SK-N-SH (cell line): ENCODE measurements at regions not wholly inside any gene's neighbourhood (a gene's known extent, or its start where the extent isn't known, plus 50 kb on each side); places are given as distances from the start of the nearest gene placed in this dataset.

Experiments used
- CTCF ChIA-PET: fragments of 300-600, 350-600 bp; formaldehyde crosslinking; extraction: SDS; loops from one replicate; lab custom pipeline; 2021; lab: Yijun Ruan, JAX
- POLR2A ChIA-PET: fragments of 350-600 bp; sonication (Branson Sonifier 250); formaldehyde crosslinking; extraction: SDS; loops from one replicate; lab custom pipeline; 2020; ENCODE audit warnings: antibody characterized with exemption, inconsistent platforms; lab: Yijun Ruan, JAX
- DNase-seq: peaks from one replicate; pipeline ENCODE4 v3.0.0; 2012
- H2AFZ ChIP-seq: fragments of 200-600 bp; sonication (generic); 2 replicates; pipeline ENCODE4 v1.8.1; 2016; ENCODE audit warnings: antibody characterized with exemption, mild to moderate bottlenecking, low read depth
- H3F3A ChIP-seq: fragments of 200-600 bp; sonication (generic); replicated peaks from 2 replicates; pipeline ENCODE3; 2016; ENCODE audit warnings: antibody characterized with exemption, mild to moderate bottlenecking; ENCODE audit not compliant: insufficient read depth
- H3K27ac ChIP-seq, 2 experiments: fragments of 200-500 bp in 1 of 2; fragments of 200-600 bp in 1 of 2; sonication (Bioruptor generic) in 1 of 2; sonication (generic), shearing (Covaris generic) in 1 of 2; 2 replicates each; pipeline versions ENCODE4 v1.5.1 to v1.6.1; 2014 to 2016; ENCODE audit warnings: low read depth in 2 of 2, inconsistent platforms in 1 of 2, low read length in 1 of 2, mild to moderate bottlenecking in 1 of 2, mixed read lengths in 1 of 2
- H3K27me3 ChIP-seq: fragments of 200-600 bp; sonication (generic), shearing (Covaris generic); 2 replicates; pipeline ENCODE4 v1.6.1; 2016; ENCODE audit warnings: mixed run types; ENCODE audit not compliant: insufficient read depth
- H3K36me3 ChIP-seq, 2 experiments: fragments of 200-500 bp in 1 of 2; fragments of 200-600 bp in 1 of 2; sonication (Bioruptor generic) in 1 of 2; sonication (generic) in 1 of 2; replicated peaks in 1 of 2; 2 replicates each; pipeline versions ENCODE3 to v1.5.1; 2014 to 2016; ENCODE audit warnings: low read length in 1 of 2, mild to moderate bottlenecking in 1 of 2; ENCODE audit not compliant: insufficient read depth in 2 of 2, control insufficient read depth in 1 of 2
- H3K4me1 ChIP-seq, 2 experiments: fragments of 200-500 bp in 1 of 2; fragments of 200-600 bp in 1 of 2; sonication (Bioruptor generic) in 1 of 2; sonication (generic), shearing (Covaris generic) in 1 of 2; 2 replicates each; pipeline versions ENCODE4 v1.5.1 to v1.6.1; 2014 to 2016; ENCODE audit warnings: low read depth in 1 of 2, low read length in 1 of 2, mixed run types in 1 of 2; ENCODE audit not compliant: insufficient read depth in 2 of 2, control insufficient read depth in 1 of 2
- H3K4me2 ChIP-seq: fragments of 200-600 bp; sonication (generic), shearing (Covaris generic); 2 replicates; pipeline ENCODE4 v1.6.1; 2017; ENCODE audit warnings: mixed run types
- H3K4me3 ChIP-seq, 2 experiments: fragments of 200-500 bp in 1 of 2; fragments of 200-600 bp in 1 of 2; sonication (Bioruptor generic) in 1 of 2; sonication (generic), shearing (Covaris generic) in 1 of 2; 2 replicates each; pipeline versions ENCODE4 v1.5.1 to v1.8.1; 2014 to 2016; ENCODE audit warnings: low read depth in 2 of 2, inconsistent platforms in 1 of 2, low read length in 1 of 2, mild to moderate bottlenecking in 1 of 2, mixed read lengths in 1 of 2, moderate library complexity in 1 of 2
- H3K79me2 ChIP-seq: fragments of 200-600 bp; sonication (generic); 2 replicates; pipeline ENCODE4 v1.8.1; 2017; ENCODE audit warnings: mild to moderate bottlenecking; ENCODE audit not compliant: insufficient read depth
- H3K9ac ChIP-seq: fragments of 200-600 bp; sonication (generic); 2 replicates; pipeline ENCODE4 v1.6.1; 2017; ENCODE audit warnings: mixed run types
- H3K9me2 ChIP-seq: fragments of 200-600 bp; sonication (generic); 2 replicates; pipeline ENCODE4 v1.6.1; 2017; ENCODE audit warnings: mixed run types
- H3K9me3 ChIP-seq: fragments of 200-600 bp; sonication (generic); 2 replicates; pipeline ENCODE4 v1.6.1; 2017; ENCODE audit warnings: mixed run types, mild to moderate bottlenecking, moderate library complexity
- H4K20me1 ChIP-seq: fragments of 200-600 bp; sonication (generic); 2 replicates; pipeline ENCODE4 v1.6.1; 2017; ENCODE audit warnings: mild to moderate bottlenecking, mixed run types; ENCODE audit not compliant: insufficient read depth
- EP300 ChIP-seq, 2 experiments: IDR thresholded peaks; 2 replicates each; pipeline versions ENCODE4 v1.4.0 to v1.6.1; 2012; ENCODE audit warnings: borderline replicate concordance in 1 of 2, low read depth in 1 of 2, low read length in 1 of 2
- EZH2phosphoT487 ChIP-seq: fragments of 200-600 bp; sonication (generic); IDR thresholded peaks from 2 replicates; pipeline ENCODE4 v1.6.1; 2017; ENCODE audit warnings: low read depth, mixed run types, mild to moderate bottlenecking, antibody characterized with exemption, moderate library complexity, borderline replicate concordance
- FOSL2 ChIP-seq: IDR thresholded peaks from 2 replicates; pipeline ENCODE4 v1.4.0; 2012; ENCODE audit warnings: low read depth, mild to moderate bottlenecking, moderate library complexity, borderline replicate concordance
- IRF3 ChIP-seq: fragments of 150-350 bp; IDR thresholded peaks from 2 replicates; pipeline ENCODE4 v1.6.1; 2016; ENCODE audit warnings: mild to moderate bottlenecking, low read depth, low read length
- JUND ChIP-seq: IDR thresholded peaks from 2 replicates; pipeline ENCODE4 v1.4.0; 2012
- NRF1 ChIP-seq: IDR thresholded peaks from 2 replicates; pipeline ENCODE4 v1.6.1; 2012; ENCODE audit warnings: low read depth, mild to moderate bottlenecking, low read length
- PBX3 ChIP-seq: IDR thresholded peaks from 2 replicates; pipeline ENCODE4; 2012
- POLR2AphosphoS5 ChIP-seq: IDR thresholded peaks from 2 replicates; pipeline ENCODE4 v1.6.1; 2012; ENCODE audit warnings: low read depth, low read length
- RAD21 ChIP-seq: IDR thresholded peaks from 2 replicates; pipeline ENCODE4 v1.6.1; 2012; ENCODE audit warnings: mild to moderate bottlenecking, low read length
- REST ChIP-seq: IDR thresholded peaks from 2 replicates; pipeline ENCODE4 v1.6.1; 2012; ENCODE audit warnings: mild to moderate bottlenecking, low read depth, low read length, moderate library complexity
- RFX5 ChIP-seq: IDR thresholded peaks from 2 replicates; pipeline ENCODE4 v1.6.1; 2012; ENCODE audit warnings: mild to moderate bottlenecking, improper control_type of control experiment, low read length
- RXRA ChIP-seq: IDR thresholded peaks from 2 replicates; pipeline ENCODE4 v1.4.0; 2012; ENCODE audit warnings: low read depth, mild to moderate bottlenecking, borderline replicate concordance
- TAF1 ChIP-seq: IDR thresholded peaks from 2 replicates; pipeline ENCODE4 v1.6.1; 2012; ENCODE audit warnings: low read depth, mild to moderate bottlenecking, low read length, moderate library complexity, borderline replicate concordance
- USF2 ChIP-seq: fragments of 150-350 bp; IDR thresholded peaks from 2 replicates; pipeline ENCODE4 v1.6.1; 2017; ENCODE audit warnings: antibody characterized with exemption, low read length, low read depth, borderline replicate concordance
- ZBTB33 ChIP-seq: IDR thresholded peaks from 2 replicates; pipeline ENCODE4 v1.4.0; 2012; ENCODE audit warnings: low read depth, borderline replicate concordance
- WGBS: methylation state at CpG from one replicate; pipeline ENCODE4 v1.1.6; 2017; ENCODE audit warnings: low lambda C conversion rate; 5-methylcytosine and 5-hydroxymethylcytosine counted together

GRCh38 chr7:79930604-79931003 is 204.0 kb upstream of the GNAI1 start:
- no peak for DNase-seq

GRCh38 chr7:79927116-79927515 is 207.5 kb upstream of the GNAI1 start:
- H3K4me3 ChIP-seq = no peak overlapping the region
- ChIA-PET POLR2A (no interaction called here), CTCF (interaction anchor here (1.0 kb wide), 1 partner anchor 28 kb away, joined by 3 read pairs; no protein-coding TSS in a partner anchor)
- no peaks in the 10 kb centered on the region for H3K79me2 ChIP-seq
- no peaks in the 10 kb centered on the region for H3F3A ChIP-seq
- H3K27me3 ChIP-seq = no peaks in the 10 kb centered on the region
- no peak overlapping the region for H3K27ac ChIP-seq
- 82% methylated on average over 3 of the region's 3 CpGs for WGBS
- no peak overlapping the region for H3K4me2 ChIP-seq
- DNase-seq = no peak
- no peak overlapping the region for H2AFZ ChIP-seq
- no peak for TF ChIP-seq POLR2AphosphoS5
- TF ChIP-seq JUND = no peak
- no peak for TF ChIP-seq NRF1
- no peak for TF ChIP-seq REST
- no peak for TF ChIP-seq TAF1
- no peak for TF ChIP-seq RFX5
- TF ChIP-seq RXRA = no peak
- no peak for TF ChIP-seq IRF3
- TF ChIP-seq PBX3 = no peak
- H3K4me1 ChIP-seq = no peaks in the 10 kb centered on the region
- no peak overlapping the region for H3K9ac ChIP-seq
- no peaks in the 10 kb centered on the region for H3K9me3 ChIP-seq
- no peaks in the 10 kb centered on the region for H4K20me1 ChIP-seq
- H3K36me3 ChIP-seq = no peaks in the 10 kb centered on the region
- H3K9me2 ChIP-seq = no peaks in the 10 kb centered on the region

More at GRCh38 chr7:79930604-79931003, 204.0 kb upstream of the GNAI1 start:
- TF ChIP-seq RXRA = no peak
- no peak for TF ChIP-seq NRF1
- no peak for TF ChIP-seq JUND
- TF ChIP-seq EP300 (IDR thresholded peaks at IDR 0.05; ENCODE audit: borderline replicate concordance in 1 of 2, low read depth in 1 of 2, low read length in 1 of 2) = no peak
- TF ChIP-seq RAD21 = no peak
- TF ChIP-seq EZH2phosphoT487 = no peak
- TF ChIP-seq USF2 = no peak
- no peak for TF ChIP-seq POLR2AphosphoS5
- TF ChIP-seq ZBTB33 = no peak
- TF ChIP-seq FOSL2 = no peak
- POLR2A ChIA-PET = no interaction called here
- Histone ChIP-seq H3K36me3 (no peaks in the 10 kb centered on the region), H3K9me2 (no peaks in the 10 kb centered on the region), H3K9ac (no peak overlapping the region), H3K4me3 (no peak overlapping the region), H3K79me2 (no peaks in the 10 kb centered on the region), H3K27me3 (no peaks in the 10 kb centered on the region), H3K9me3 (no peaks in the 10 kb centered on the region), H3K4me2 (no peak overlapping the region), H3F3A (no peaks in the 10 kb centered on the region), H3K4me1 (no peaks in the 10 kb centered on the region), H2AFZ (no peak overlapping the region), H3K27ac (no peak overlapping the region), H4K20me1 (no peaks in the 10 kb centered on the region)
- CTCF ChIA-PET = interaction anchor here (1.3 kb wide), 1 partner anchor 26 kb away, joined by 3 read pairs; no protein-coding TSS in a partner anchor
- WGBS = 87% methylated on average over 2 of the region's 2 CpGs
